Fibroblast of upper back skin (primary cell): ENCODE measurements at regions not wholly inside any gene's neighbourhood (a gene's known extent, or its start where the extent isn't known, plus 50 kb on each side); places are given as distances from the start of the nearest gene placed in this dataset.
"Not testable (repeated sequence)": the region's sequence is repeated elsewhere in the genome, so short reads cannot be mapped to it uniquely, and the experiment has no call there.

Source experiments
- DNase-seq: peaks from one replicate; pipeline ENCODE4 v3.0.0-alpha.2; 2013

- DNase-seq = peak; percentile 6
These were observed 1179.5 kb upstream of the GOT2 start for GRCh38 chr16:59913666-59914065.

DNA sequence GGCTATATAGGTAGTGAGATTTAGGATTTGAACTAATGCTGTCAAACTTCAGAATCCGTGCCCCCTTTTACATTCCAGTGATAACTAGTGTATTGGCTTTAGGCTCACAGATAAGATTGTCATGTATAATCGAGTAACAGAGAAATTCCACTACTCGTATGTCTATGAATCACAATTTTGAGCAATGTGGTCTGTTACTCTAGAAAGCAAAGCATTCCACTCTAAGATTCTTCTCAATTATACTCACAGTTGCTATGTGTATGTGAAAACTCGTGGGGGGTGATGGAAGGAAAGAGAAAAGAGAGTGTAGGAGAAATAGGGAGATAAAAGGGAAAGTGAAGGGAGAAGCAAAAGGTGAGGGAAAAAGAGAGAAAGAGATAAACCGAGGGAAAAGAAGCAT lies 1175.1 kb upstream of the GOT2 start:
- DNase-seq = peak; percentile 58

DNA sequence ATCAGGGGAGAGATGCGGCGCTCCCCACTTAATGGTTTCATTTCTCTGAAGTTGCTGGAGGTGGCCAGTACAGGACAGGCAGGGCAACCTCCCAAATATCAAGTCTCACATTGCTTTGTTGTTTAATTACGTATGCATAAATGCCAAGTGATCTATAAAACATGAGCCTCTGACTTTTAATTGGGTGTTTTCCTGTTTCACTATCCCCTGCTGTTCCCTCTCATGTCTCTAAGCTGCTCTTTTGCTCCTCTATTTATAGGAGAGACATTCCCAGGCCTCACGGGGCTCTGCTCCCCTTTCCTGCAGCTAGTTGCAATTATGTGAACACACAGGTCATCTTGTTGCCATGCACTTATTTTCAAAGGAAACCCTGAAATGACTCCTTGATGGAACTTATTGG lies 1173.5 kb upstream of the GOT2 start:
- DNase-seq = no peak

DNA sequence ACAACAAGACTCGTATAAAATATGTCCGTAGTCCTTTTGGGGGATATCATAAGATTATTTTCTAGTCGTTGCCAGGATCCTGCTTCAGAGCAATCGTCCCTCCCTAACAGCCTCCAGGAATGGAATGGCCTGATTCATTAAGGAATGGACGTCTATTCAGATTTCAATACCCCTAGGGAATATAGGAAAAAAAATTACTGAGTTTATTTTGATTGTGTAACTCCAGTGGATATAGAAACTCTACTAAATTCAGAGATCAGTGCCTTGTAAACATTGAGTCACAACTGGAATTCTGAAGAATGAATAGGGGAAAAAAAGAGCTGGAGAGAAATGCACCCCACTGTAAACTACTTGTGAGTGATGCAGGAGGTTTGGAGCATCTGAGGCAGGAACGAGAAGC lies 1171.5 kb upstream of the GOT2 start:
- DNase-seq = peak; percentile 81

- DNase-seq = no peak
These were observed 1171.0 kb upstream of the GOT2 start for GRCh38 chr16:59905131-59905530.

DNA sequence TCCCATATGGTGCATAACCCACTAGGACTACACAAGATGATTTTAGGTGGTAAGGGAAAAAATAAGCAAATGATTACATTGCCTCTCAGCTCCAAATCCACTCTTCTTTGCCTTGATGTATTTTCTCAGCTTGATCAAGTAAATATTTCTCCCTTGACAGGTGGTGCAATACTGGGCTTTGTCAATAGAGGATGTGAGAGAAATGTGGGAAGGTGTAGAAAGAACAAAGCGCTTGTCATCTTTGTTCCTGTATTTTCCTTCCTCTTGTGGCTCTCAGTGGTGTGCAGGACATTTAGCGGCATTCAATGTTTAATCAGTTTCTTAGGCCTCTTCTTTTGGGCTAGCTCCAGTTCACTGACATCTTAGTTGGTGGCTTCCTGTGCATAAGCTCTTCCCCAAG lies 1165.8 kb upstream of the GOT2 start:
- no peak for DNase-seq

GRCh38 chr16:59892376-59892775 lies 1158.3 kb upstream of the GOT2 start:
- no peak for DNase-seq

- DNase-seq = peak; percentile 20
These were observed 1153.7 kb upstream of the GOT2 start for GRCh38 chr16:59887856-59888255.

- peak; percentile 92 for DNase-seq
These were observed 1151.9 kb upstream of the GOT2 start for GRCh38 chr16:59886021-59886420.

GRCh38 chr16:59881376-59881775 lies 1147.3 kb upstream of the GOT2 start:
- DNase-seq = no peak

DNA sequence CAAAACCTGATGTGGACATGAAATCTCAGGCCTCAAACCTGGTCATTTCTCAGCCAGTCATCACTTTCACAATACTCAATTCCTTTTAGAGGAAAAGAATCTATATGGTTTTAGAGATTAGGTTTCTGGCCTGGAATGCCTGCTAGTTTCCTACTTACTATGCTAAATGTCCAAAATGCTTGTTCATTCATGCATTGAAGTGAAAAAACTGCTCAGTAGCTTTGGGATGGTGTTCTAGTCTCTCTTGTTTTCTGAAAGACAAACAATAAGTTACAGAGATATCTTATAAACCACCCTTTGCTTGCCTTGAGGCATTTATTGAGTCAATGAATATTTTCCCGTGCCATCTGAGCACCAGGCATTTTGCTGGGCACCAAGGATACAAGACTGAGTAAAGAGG lies 1146.5 kb upstream of the GOT2 start:
- peak; percentile 65 for DNase-seq

- DNase-seq = peak; percentile 56
These were observed 1144.9 kb upstream of the GOT2 start for GRCh38 chr16:59878999-59879398.

GRCh38 chr16:59878479-59878878 lies 1144.4 kb upstream of the GOT2 start:
- DNase-seq = peak; percentile 92

DNA sequence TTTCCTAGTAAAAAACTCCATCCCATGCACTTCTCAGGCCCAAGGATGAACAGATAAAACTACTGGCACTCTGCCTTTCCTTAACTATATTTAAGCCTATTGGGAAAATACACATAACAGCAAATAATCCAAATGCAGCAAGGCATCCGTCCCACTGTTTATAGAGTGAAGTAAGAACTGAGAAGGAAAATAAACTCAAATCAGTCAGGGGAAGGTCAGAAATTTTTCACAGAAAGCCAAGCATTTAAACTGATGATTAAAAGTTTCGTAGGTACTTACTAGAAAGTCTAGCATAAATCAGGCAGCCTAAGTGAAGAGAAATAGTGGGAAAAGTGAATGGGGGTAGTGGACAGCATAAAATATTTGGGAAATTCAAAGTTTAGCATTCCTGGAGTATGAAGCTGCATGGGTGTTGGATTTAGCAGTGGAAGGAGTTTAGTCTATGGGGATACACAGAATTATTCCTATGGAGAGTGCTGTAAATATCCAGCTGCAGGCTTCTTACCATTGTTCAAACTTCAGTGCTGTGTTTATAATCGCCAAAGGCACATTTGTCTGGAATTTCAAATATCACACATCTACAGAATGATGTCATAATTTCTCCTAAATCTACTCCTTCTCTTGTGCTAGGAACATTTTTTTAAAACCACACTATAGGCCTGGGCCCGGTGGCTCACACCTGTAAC lies 1131.0 kb upstream of the GOT2 start:
- DNase-seq = peak; percentile 61

- peak; percentile 95 for DNase-seq
These were observed 1125.7 kb upstream of the GOT2 start for GRCh38 chr16:59859676-59860402.

GRCh38 chr16:59854846-59855439 lies 1120.8 kb upstream of the GOT2 start:
- DNase-seq = no peak

GRCh38 chr16:59849716-59850115 lies 1115.6 kb upstream of the GOT2 start:
- no peak for DNase-seq

- DNase-seq = peak; percentile 13
These were observed 1114.2 kb upstream of the GOT2 start for GRCh38 chr16:59848296-59848695.

DNA sequence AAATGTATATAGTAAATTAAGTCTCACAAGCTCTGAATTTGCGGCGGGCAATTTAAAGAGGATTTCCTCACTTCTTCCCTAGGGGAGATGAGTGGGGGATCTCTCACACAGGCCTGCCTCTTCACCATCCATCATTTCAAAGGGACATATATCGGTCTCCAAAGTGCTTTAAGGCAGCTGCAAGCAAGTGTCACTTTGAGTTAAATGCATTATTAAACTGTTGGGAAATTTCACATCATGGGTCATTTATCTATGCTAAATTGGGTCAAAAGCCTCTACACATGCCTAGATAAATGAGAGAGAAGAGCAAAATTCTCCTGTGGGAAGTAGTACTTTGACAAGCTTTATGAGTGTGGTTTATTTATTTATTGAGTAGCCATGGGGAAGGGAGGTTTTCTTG lies 1106.1 kb upstream of the GOT2 start:
- DNase-seq = no peak

DNA sequence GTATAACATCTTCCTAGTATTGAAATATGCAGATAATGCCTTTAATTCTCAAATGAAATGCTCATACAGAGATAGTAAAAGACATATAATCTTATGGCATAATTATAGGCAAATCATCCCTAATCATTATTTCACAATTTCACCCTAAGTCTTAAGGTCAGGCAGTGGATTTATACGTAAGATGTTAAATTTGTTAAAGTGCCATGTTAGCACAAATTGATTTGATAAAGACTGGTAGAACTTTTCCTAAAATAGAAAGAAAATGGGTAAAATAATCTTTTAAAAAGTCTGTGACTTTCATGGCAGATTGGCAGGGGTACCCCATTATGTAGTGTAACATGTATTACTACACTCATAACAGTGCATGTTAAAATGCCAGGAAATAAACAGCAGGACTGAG lies 1092.7 kb upstream of the GOT2 start:
- no peak for DNase-seq

GRCh38 chr16:59809488-59809887 lies 1075.4 kb upstream of the GOT2 start:
- DNase-seq = not testable (repeated sequence)

GRCh38 chr16:59783191-59783590 lies 1049.1 kb upstream of the GOT2 start:
- DNase-seq = peak; percentile 48

DNA sequence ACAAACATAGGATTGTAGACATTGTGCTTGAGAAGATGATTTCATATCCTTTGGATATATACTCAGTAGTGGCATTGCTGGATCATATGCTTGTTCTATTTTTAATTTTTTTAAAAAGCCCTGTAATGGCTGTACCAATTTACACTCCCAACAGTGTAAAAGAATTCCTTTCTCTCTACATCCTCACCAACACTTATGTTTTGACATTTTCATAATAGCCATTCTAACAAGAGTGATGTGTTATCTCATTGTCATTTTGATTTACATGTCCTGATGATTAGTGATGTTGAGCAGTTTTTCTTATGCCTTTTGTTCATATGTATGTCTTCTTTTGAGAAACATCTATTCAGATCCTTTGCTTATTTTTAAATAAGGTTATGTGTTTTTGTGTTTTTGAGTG lies 1039.2 kb upstream of the GOT2 start:
- no peak for DNase-seq

GRCh38 chr16:59759296-59759695 lies 1025.2 kb upstream of the GOT2 start:
- DNase-seq = no peak
